Cardiac fibroblast (primary cell): ENCODE measurements at regions not wholly inside any gene's neighbourhood (a gene's known extent, or its start where the extent isn't known, plus 50 kb on each side); places are given as distances from the start of the nearest gene placed in this dataset.

Source experiments
- DNase-seq, 2 donors: peaks; one replicate each; pipeline versions ENCODE4 v3.0.0 to v3.0.0-alpha.2; 2010; ENCODE audit warnings: low read depth in 2 of 2
- H3K4me3 ChIP-seq, 2 donors: replicated peaks in 1 of 2; 1 replicate in 1 of 2; 2 replicates in 1 of 2; pipeline ENCODE4 v1.5.1; 2011; ENCODE audit warnings: low read depth in 2 of 2, low read length in 2 of 2, mild to moderate bottlenecking in 2 of 2, moderate library complexity in 1 of 2
- CTCF ChIP-seq: IDR thresholded peaks from one replicate; pipeline ENCODE4 v1.5.1; 2011; ENCODE audit warnings: low read depth, mild to moderate bottlenecking, low read length, inconsistent platforms

- H3K4me3 ChIP-seq: no peak overlapping the region
- TF ChIP-seq CTCF: no peak
- DNase-seq: no peak
These were observed 582.2 kb downstream of the KIF4B start for GRCh38 chr5:155595791-155596190.

DNA sequence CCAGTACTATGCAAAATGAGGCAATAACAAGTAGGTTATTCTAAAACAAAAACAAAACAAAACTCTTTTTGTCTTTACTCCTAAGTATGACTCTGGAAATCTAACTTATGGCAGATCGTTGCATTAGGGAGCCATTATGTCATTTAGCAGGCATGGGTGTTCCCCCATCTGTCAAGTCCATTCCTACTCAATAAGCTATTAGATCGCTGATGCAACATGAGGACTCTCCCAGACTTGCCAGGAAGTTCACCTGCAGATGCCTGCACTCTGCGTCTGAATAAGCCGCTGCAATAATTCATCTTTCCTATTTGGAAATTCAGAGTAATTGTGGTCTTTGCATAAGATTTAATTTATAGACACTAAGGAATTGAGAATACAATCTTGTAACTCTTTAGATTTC, 585.0 kb downstream of the KIF4B start:
- no peak for TF ChIP-seq CTCF
- DNase-seq: no peak
- no peak overlapping the region for H3K4me3 ChIP-seq

GRCh38 chr5:155605920-155606319, 592.4 kb downstream of the KIF4B start:
- TF ChIP-seq CTCF: no peak
- no peak overlapping the region for H3K4me3 ChIP-seq
- no peak for DNase-seq

- TF ChIP-seq CTCF: peak; percentile 25
- peak; percentile 0 for DNase-seq
- H3K4me3 ChIP-seq: no peak overlapping the region
These were observed 603.3 kb downstream of the KIF4B start for GRCh38 chr5:155616779-155617392.

DNA sequence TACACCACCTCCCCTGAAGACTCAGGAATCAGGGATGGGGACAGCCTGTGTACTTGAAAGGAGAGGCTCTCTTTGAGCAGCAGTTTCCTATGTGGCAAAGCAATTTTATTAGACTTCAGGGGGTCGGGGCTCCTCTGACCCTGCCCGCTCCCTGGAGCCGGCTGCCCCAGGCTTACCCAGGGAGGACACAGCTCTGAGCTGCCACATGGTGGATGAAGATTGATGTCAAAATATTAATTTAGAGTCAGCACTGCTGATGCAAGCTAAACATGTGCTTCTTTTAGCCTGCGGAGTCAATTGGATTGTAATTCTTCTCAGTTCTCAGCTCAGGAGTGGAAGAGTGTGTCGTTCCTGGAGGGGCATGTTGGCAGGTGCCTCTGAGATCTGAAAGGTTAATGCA, 606.1 kb downstream of the KIF4B start:
- TF ChIP-seq CTCF: no peak

GRCh38 chr5:155620821-155621410, 607.4 kb downstream of the KIF4B start:
- no peak for DNase-seq
- no peak for TF ChIP-seq CTCF
- no peak overlapping the region for H3K4me3 ChIP-seq

More for the DNA sequence above, 606.1 kb downstream of the KIF4B start:
- DNase-seq: no peak
- no peak overlapping the region for H3K4me3 ChIP-seq
